ENCODE measurements at regions not wholly inside any gene's neighbourhood (a gene's known extent, or its start where the extent isn't known, plus 50 kb on each side); places are given as distances from the start of the nearest gene placed in this dataset.
"Not testable (repeated sequence)": the region's sequence is repeated elsewhere in the genome, so short reads cannot be mapped to it uniquely, and the experiment has no call there.

GRCh38 chr1:224819861-224820260 is 109.6 kb upstream of the DNAH14 start:
- TF ChIP-seq, protein P1, sequence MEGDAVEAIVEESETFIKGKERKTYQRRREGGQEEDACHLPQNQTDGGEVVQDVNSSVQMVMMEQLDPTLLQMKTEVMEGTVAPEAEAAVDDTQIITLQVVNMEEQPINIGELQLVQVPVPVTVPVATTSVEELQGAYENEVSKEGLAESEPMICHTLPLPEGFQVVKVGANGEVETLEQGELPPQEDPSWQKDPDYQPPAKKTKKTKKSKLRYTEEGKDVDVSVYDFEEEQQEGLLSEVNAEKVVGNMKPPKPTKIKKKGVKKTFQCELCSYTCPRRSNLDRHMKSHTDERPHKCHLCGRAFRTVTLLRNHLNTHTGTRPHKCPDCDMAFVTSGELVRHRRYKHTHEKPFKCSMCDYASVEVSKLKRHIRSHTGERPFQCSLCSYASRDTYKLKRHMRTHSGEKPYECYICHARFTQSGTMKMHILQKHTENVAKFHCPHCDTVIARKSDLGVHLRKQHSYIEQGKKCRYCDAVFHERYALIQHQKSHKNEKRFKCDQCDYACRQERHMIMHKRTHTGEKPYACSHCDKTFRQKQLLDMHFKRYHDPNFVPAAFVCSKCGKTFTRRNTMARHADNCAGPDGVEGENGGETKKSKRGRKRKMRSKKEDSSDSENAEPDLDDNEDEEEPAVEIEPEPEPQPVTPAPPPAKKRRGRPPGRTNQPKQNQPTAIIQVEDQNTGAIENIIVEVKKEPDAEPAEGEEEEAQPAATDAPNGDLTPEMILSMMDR (IDR thresholded peaks at IDR 0.05; ENCODE audit: borderline replicate concordance, extremely low read depth, insufficient read depth): no peak
- no peaks in the 10 kb centered on the region for H3K4me1 ChIP-seq (ENCODE audit: control insufficient read depth in 2 of 3, insufficient read depth in 2 of 3, low read depth in 1 of 3, low read length in 3 of 3)
- intact Hi-C loops (cut with DNase I): no loop called here
- H3K27ac ChIP-seq (ENCODE audit: low read depth in 2 of 2, low read length in 2 of 2): no peak overlapping the region
- peaks cover 0 to 14% (median 0%) of the 10 kb centered on the region in 3 donors for H3K9me3 ChIP-seq (ENCODE audit: control insufficient read depth in 2 of 3, insufficient read depth in 1 of 3, low read length in 3 of 3)
- DNase-seq: no peak
- H3K36me3 ChIP-seq (ENCODE audit: control insufficient read depth in 2 of 3, insufficient read depth in 3 of 3, low read length in 3 of 3): no peaks in the 10 kb centered on the region
- H3K4me3 ChIP-seq (ENCODE audit: low read length in 3 of 3): no peak overlapping the region
- H3K9ac ChIP-seq (ENCODE audit: low read length in 3 of 3): no peak overlapping the region
- FAIRE-seq: no peak
- H3K27me3 ChIP-seq (ENCODE audit: control insufficient read depth, insufficient read depth, low read length): no peaks in the 10 kb centered on the region

GRCh38 chr1:224820341-224820740 is 109.1 kb upstream of the DNAH14 start:
- Histone ChIP-seq H3K4me1 (ENCODE audit: control insufficient read depth in 2 of 3, insufficient read depth in 2 of 3, low read depth in 1 of 3, low read length in 3 of 3) (no peaks in the 10 kb centered on the region), H3K9me3 (ENCODE audit: control insufficient read depth in 2 of 3, insufficient read depth in 1 of 3, low read length in 3 of 3) (peaks cover 0 to 14% (median 0%) of the 10 kb centered on the region in 3 donors), H3K9ac (ENCODE audit: low read length in 3 of 3) (no peak overlapping the region), H3K36me3 (ENCODE audit: control insufficient read depth in 2 of 3, insufficient read depth in 3 of 3, low read length in 3 of 3) (no peaks in the 10 kb centered on the region), H3K27ac (ENCODE audit: low read depth in 2 of 2, low read length in 2 of 2) (no peak overlapping the region), H3K27me3 (ENCODE audit: control insufficient read depth, insufficient read depth, low read length) (no peaks in the 10 kb centered on the region), H3K4me3 (ENCODE audit: low read length in 3 of 3) (no peak overlapping the region)
- FAIRE-seq (no peak), DNase-seq (no peak)
- TF ChIP-seq, protein P1 (IDR thresholded peaks at IDR 0.05; ENCODE audit: borderline replicate concordance, extremely low read depth, insufficient read depth): no peak
- intact Hi-C loops (cut with DNase I): no loop called here

- intact Hi-C loops (cut with DNase I); H3K36me3 ChIP-seq (ENCODE audit: control insufficient read depth in 2 of 3, insufficient read depth in 3 of 3, low read length in 3 of 3); H3K9ac ChIP-seq (ENCODE audit: low read length in 3 of 3); H3K27ac ChIP-seq (ENCODE audit: low read depth in 2 of 2, low read length in 2 of 2); H3K4me1 ChIP-seq (ENCODE audit: control insufficient read depth in 2 of 3, insufficient read depth in 2 of 3, low read depth in 1 of 3, low read length in 3 of 3); FAIRE-seq; H3K4me3 ChIP-seq (ENCODE audit: low read length in 3 of 3); H3K27me3 ChIP-seq (ENCODE audit: control insufficient read depth, insufficient read depth, low read length); DNase-seq: not testable (repeated sequence)
- peaks cover 0 to 14% (median 0%) of the 10 kb centered on the region in 3 donors for H3K9me3 ChIP-seq (ENCODE audit: control insufficient read depth in 2 of 3, insufficient read depth in 1 of 3, low read length in 3 of 3)
Measured at GRCh38 chr1:224821751-224822150, 107.7 kb upstream of the DNAH14 start.

DNA sequence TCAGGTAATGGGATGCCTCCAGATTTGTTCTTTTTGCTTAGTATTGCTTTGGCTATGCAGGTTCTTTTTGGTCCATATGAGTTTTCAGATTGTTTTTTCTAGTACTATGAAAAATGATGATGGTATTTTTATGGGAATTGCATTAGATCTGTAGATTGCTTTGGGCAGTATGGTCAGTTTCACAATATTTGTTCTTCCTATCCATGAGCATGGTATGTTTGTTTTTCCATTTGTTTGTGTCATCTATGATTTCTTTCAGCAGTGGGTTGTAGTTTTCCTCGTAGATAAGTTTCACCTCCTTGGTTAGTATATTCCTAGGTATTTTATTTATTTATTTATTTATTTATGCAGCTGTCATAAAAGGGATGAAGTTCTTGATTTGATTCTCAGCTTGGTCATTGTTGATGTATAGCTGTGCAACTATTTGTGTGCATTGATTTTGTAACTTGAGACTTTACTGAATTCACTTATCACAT is 103.9 kb upstream of the DNAH14 start:
- Histone ChIP-seq H3K4me1 (ENCODE audit: control insufficient read depth in 2 of 3, insufficient read depth in 2 of 3, low read depth in 1 of 3, low read length in 3 of 3) (no peaks in the 10 kb centered on the region), H3K36me3 (ENCODE audit: control insufficient read depth in 2 of 3, insufficient read depth in 3 of 3, low read length in 3 of 3) (no peaks in the 10 kb centered on the region), H3K27ac (ENCODE audit: low read depth in 2 of 2, low read length in 2 of 2) (no peak overlapping the region), H3K27me3 (ENCODE audit: control insufficient read depth, insufficient read depth, low read length) (no peaks in the 10 kb centered on the region), H3K9me3 (ENCODE audit: control insufficient read depth in 2 of 3, insufficient read depth in 1 of 3, low read length in 3 of 3) (peaks cover 0 to 14% (median 0%) of the 10 kb centered on the region in 3 donors), H3K9ac (ENCODE audit: low read length in 3 of 3) (no peak overlapping the region), H3K4me3 (ENCODE audit: low read length in 3 of 3) (no peak overlapping the region)
- TF ChIP-seq, protein P1 (IDR thresholded peaks at IDR 0.05; ENCODE audit: borderline replicate concordance, extremely low read depth, insufficient read depth): no peak
- intact Hi-C loops (cut with DNase I): no loop called here
- no peak for FAIRE-seq
- DNase-seq: no peak

All from kidney (tissue), 13 donors.